Epithelial cell of esophagus (primary cell): ENCODE measurements at regions not wholly inside any gene's neighbourhood (a gene's known extent, or its start where the extent isn't known, plus 50 kb on each side); places are given as distances from the start of the nearest gene placed in this dataset.

Source experiments
- DNase-seq: peaks from one replicate; pipeline ENCODE4 v3.0.0; 2010; ENCODE audit warnings: low read depth
- H3K4me3 ChIP-seq: 2 replicates; pipeline ENCODE4 v1.5.1; 2011; ENCODE audit warnings: mild to moderate bottlenecking, low read length, control low read depth
- TF ChIP-seq, protein P1 (sequence below): IDR thresholded peaks from 2 replicates; pipeline ENCODE4 v1.5.1; 2011; ENCODE audit warnings: low read depth, mild to moderate bottlenecking, low read length, control low read depth, inconsistent platforms; ENCODE audit not compliant: insufficient read depth; ENCODE audit errors: missing control alignments

DNA sequence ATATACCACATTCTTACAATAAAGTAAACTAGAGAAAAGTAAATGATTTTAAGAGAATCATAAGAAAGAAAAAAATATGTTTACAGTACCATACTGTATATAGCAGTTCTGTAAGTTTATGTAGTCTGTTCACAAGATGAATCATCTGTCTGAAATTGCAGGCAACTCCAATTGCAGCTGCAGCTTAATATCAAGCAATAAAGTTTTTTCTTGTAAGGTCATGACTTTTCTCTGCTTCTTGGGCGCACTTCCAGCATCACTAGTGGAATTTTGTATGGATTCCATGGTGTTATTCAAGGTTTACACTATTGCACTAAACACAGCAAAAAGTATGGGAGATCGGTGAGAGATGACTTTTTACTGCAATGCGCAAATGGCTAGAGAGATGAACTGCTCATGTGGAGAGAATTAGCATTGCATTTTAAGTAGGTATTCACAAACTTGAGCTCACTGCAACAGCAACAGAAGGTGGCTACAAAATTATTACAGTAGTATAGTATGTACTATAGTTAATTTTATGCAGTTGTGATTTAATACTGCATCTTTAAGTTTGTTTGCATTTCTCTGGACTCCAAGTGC lies 445.4 kb upstream of the OR4E1 start:
- DNase-seq, result peak; percentile 42
- TF ChIP-seq, protein P1, sequence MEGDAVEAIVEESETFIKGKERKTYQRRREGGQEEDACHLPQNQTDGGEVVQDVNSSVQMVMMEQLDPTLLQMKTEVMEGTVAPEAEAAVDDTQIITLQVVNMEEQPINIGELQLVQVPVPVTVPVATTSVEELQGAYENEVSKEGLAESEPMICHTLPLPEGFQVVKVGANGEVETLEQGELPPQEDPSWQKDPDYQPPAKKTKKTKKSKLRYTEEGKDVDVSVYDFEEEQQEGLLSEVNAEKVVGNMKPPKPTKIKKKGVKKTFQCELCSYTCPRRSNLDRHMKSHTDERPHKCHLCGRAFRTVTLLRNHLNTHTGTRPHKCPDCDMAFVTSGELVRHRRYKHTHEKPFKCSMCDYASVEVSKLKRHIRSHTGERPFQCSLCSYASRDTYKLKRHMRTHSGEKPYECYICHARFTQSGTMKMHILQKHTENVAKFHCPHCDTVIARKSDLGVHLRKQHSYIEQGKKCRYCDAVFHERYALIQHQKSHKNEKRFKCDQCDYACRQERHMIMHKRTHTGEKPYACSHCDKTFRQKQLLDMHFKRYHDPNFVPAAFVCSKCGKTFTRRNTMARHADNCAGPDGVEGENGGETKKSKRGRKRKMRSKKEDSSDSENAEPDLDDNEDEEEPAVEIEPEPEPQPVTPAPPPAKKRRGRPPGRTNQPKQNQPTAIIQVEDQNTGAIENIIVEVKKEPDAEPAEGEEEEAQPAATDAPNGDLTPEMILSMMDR, result no peak
- no peak overlapping the region for H3K4me3 ChIP-seq

- TF ChIP-seq, protein P1, result no peak
- H3K4me3 ChIP-seq, result no peak overlapping the region
- no peak for DNase-seq
Measured at GRCh38 chr14:22113401-22113800, 439.8 kb upstream of the OR4E1 start.

GRCh38 chr14:22112004-22112403 lies 438.4 kb upstream of the OR4E1 start:
- DNase-seq, result peak; percentile 20
- no peak overlapping the region for H3K4me3 ChIP-seq
- TF ChIP-seq, protein P1, result peak; percentile 56

- TF ChIP-seq, protein P1, result no peak
- no peak for DNase-seq
- H3K4me3 ChIP-seq, result no peak overlapping the region
Measured at GRCh38 chr14:22107753-22108152, 434.1 kb upstream of the OR4E1 start.

DNA sequence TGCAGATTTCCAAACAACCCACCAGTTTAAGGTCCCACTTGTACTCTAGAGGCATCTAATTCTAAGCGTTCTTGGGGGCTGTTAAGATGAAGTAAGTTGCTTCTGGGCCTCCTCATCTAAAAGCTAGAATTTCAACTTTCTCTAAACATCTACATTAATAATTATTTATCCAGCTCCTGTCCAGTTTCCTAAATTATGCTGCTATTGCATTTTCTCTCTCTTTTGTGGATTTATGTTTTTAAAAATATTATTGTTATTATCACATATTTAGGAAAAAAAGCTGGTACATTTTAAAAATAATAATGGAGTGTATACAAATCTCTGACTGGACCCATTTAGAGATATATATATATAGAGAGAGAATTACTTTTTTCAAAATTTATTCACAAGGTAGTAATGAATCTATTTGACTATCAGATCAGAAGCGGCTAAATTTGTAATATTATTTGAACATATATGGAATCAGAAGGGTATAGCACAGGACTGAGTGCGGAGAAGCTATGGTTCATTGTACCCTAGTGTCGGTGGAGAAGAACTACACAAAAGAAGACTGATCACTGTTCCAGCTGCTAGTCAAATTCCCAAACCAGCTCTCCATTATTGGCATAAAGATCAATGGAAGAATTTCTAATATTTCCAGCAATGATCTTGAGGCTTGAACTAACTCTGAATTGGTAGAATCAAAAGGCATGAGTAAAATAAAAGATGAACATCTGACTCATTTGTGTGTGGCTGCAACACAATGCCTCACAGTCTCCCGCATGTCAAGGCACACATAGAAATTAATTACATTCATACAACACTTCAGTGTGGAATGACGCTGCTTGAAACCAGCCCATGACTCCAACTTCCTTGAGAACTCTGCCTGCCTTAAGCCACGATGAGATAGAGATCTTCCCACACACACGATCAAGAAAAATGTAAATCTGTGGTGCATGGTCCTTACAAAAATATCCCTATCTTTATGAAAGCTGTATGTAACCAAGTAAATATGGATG lies 433.4 kb upstream of the OR4E1 start:
- no peak overlapping the region for H3K4me3 ChIP-seq
- TF ChIP-seq, protein P1, result peak; percentile 18
- DNase-seq, result peak; percentile 94

DNA sequence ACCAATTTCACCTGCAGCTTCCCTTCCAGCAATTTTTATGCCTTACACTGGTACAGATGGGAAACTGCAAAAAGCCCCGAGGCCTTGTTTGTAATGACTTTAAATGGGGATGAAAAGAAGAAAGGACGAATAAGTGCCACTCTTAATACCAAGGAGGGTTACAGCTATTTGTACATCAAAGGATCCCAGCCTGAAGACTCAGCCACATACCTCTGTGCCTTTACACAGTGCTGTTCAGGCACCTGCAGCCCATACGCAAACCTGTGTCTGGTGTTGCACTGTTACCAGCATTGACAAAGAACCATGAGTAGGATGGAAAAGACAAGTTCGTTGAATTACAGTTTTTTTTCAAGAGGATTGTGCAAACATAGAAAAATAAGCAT lies 432.0 kb upstream of the OR4E1 start:
- no peak for DNase-seq
- TF ChIP-seq, protein P1, result no peak
- no peak overlapping the region for H3K4me3 ChIP-seq
